ENCODE measurements at regions not wholly inside any gene's neighbourhood (a gene's known extent, or its start where the extent isn't known, plus 50 kb on each side); places are given as distances from the start of the nearest gene placed in this dataset.
A peak's percentile ranks its signal among the peaks of the same experiment; 100 is the strongest.
"Not testable (repeated sequence)": the region's sequence is repeated elsewhere in the genome, so short reads cannot be mapped to it uniquely, and the experiment has no call there.

DNA sequence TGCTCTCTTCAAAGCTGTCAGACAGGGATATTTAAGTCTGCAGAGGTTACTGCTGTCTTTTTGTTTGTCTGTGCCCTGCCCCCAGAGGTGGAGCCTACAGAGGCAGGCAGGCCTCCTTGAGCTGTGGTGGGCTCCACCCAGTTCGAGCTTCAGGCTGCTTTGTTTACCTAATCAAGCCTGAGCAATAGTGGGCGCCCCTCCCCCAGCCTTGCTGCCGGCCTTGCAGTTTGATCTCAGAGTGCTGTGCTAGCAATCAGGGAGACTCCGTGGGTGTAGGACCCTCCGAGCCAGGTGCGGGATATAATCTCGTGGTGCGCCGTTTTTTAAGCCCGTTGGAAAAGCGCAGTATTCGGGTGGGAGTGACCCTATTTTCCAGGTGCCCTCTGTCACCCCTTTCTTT, 217.3 kb upstream of the PLPP4 start:
- not testable (repeated sequence) for H3K27me3 ChIP-seq (ENCODE audit: control insufficient read depth in 3 of 3, insufficient read depth in 3 of 3, low read length in 3 of 3); DNase-seq; H3K4me1 ChIP-seq (ENCODE audit: control insufficient read depth in 3 of 3, insufficient read depth in 2 of 3, low read depth in 1 of 3, low read length in 2 of 3); H3K27ac ChIP-seq (ENCODE audit: low read depth in 1 of 3, low read length in 2 of 3); H3K9me3 ChIP-seq (ENCODE audit: control insufficient read depth in 2 of 2, insufficient read depth in 1 of 2, low read depth in 1 of 2, low read length in 1 of 2); H3K4me3 ChIP-seq (ENCODE audit: low read depth in 1 of 3, low read length in 3 of 3); H3K36me3 ChIP-seq (ENCODE audit: control insufficient read depth in 3 of 3, insufficient read depth in 2 of 3, low read depth in 1 of 3, low read length in 3 of 3); FAIRE-seq
- WGBS, 3 donors = 55 to 61% (median 60%) methylated on average over 9 to 12 of the region's 12 CpGs

DNA sequence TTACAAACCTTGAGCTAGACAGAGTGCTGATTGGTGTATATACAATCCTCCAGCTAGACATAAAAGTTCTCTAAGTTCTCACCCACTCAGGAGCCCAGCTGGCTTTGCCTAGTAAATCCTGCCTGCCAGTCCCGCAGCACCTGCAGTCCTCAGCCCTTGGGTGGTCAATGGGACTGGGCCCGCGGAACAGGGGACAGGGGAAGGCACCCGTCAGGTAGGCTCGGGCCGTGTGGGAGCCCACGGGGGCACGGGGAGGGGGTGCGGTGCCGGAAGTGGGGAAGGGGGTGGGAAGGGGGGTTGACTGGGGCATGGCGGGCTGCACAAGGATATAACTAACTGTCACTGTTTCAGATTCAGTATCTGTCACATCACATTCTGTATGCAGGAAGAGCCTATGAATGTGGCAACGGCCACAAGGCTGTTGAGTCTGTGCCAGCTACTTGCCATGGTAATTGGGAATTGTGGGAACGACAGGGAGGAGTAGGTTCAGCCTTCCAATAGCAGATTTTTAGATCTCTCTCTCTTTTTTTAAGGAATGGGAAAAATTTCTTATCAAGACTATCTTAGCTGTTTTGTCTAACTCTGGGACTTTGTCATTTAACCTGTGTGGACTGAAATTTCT, 205.1 kb upstream of the PLPP4 start:
- FAIRE-seq = no peak
- H3K4me3 ChIP-seq (ENCODE audit: low read depth in 1 of 3, low read length in 3 of 3) = no peak overlapping the region
- no peaks in the 10 kb centered on the region for H3K9me3 ChIP-seq (ENCODE audit: control insufficient read depth in 2 of 2, insufficient read depth in 1 of 2, low read depth in 1 of 2, low read length in 1 of 2)
- no peak overlapping the region for H3K27ac ChIP-seq (ENCODE audit: low read depth in 1 of 3, low read length in 2 of 3)
- no peaks in the 10 kb centered on the region for H3K4me1 ChIP-seq (ENCODE audit: control insufficient read depth in 3 of 3, insufficient read depth in 2 of 3, low read depth in 1 of 3, low read length in 2 of 3)
- no peaks in the 10 kb centered on the region for H3K27me3 ChIP-seq (ENCODE audit: control insufficient read depth in 3 of 3, insufficient read depth in 3 of 3, low read length in 3 of 3)
- no peak for DNase-seq
- WGBS, 3 donors = 79 to 83% (median 80%) methylated on average over 13 of the region's 13 CpGs
- no peaks in the 10 kb centered on the region for H3K36me3 ChIP-seq (ENCODE audit: control insufficient read depth in 3 of 3, insufficient read depth in 2 of 3, low read depth in 1 of 3, low read length in 3 of 3)

DNA sequence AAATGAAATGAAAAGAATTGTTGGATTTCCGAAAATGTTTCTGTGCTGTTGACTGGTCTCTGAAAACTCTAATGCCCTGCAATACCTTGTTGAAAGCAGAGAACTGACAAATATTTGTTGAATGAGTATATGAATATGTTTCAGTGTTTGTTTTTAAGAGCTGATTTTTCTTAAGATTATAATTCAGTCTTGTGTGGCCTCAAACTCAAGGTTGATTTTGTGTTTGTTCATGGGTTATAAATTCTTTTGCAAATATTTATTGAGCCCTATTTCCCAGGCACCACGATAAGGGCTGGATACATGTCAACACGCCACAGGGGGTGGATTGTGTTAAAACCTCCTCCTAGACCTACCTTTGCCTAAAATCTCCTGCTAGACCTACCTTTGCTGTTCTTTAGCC, 203.9 kb upstream of the PLPP4 start:
- H3K27me3 ChIP-seq (ENCODE audit: control insufficient read depth in 3 of 3, insufficient read depth in 3 of 3, low read length in 3 of 3) = no peaks in the 10 kb centered on the region
- no peaks in the 10 kb centered on the region for H3K9me3 ChIP-seq (ENCODE audit: control insufficient read depth in 2 of 2, insufficient read depth in 1 of 2, low read depth in 1 of 2, low read length in 1 of 2)
- no peak overlapping the region for H3K4me3 ChIP-seq (ENCODE audit: low read depth in 1 of 3, low read length in 3 of 3)
- H3K36me3 ChIP-seq (ENCODE audit: control insufficient read depth in 3 of 3, insufficient read depth in 2 of 3, low read depth in 1 of 3, low read length in 3 of 3) = no peaks in the 10 kb centered on the region
- peak in 1 of 2 donors; percentile 16 for DNase-seq
- H3K4me1 ChIP-seq (ENCODE audit: control insufficient read depth in 3 of 3, insufficient read depth in 2 of 3, low read depth in 1 of 3, low read length in 2 of 3) = no peaks in the 10 kb centered on the region
- no peak for FAIRE-seq
- H3K27ac ChIP-seq (ENCODE audit: low read depth in 1 of 3, low read length in 2 of 3) = no peak overlapping the region
- WGBS, 3 donors = 15 to 60% (median 22%) methylated on average over 3 of the region's 3 CpGs

DNA sequence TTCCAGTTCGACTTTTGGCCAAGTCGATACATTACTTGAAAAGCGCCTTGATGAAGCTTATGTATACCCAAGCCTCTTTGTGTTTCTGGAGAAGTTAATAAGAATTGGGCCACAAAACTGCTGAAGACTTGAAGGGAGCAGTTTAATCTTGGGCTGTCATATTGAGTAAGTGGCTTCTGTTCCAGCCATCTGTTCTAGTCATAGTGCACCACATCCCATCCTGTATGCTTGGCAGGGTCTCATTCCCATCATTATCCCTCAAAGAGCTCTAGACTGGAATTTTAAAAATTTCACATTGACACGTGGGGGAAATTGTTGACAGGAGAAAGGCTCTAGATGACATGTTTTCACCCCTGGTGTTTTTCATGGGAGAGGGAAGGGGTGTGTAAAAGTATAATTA, 196.6 kb upstream of the PLPP4 start:
- FAIRE-seq (no peak), DNase-seq (no peak)
- H3K27ac ChIP-seq (ENCODE audit: low read depth in 1 of 3, low read length in 2 of 3) = no peak overlapping the region
- H3K27me3 ChIP-seq (ENCODE audit: control insufficient read depth in 3 of 3, insufficient read depth in 3 of 3, low read length in 3 of 3) = peaks cover 0 to 7% (median 0%) of the 10 kb centered on the region in 3 donors
- no peaks in the 10 kb centered on the region for H3K36me3 ChIP-seq (ENCODE audit: control insufficient read depth in 3 of 3, insufficient read depth in 2 of 3, low read depth in 1 of 3, low read length in 3 of 3)
- no peak overlapping the region for H3K4me3 ChIP-seq (ENCODE audit: low read depth in 1 of 3, low read length in 3 of 3)
- 77 to 80% (median 79%) methylated on average over 4 of the region's 4 CpGs for WGBS, 3 donors
- no peaks in the 10 kb centered on the region for H3K9me3 ChIP-seq (ENCODE audit: control insufficient read depth in 2 of 2, insufficient read depth in 1 of 2, low read depth in 1 of 2, low read length in 1 of 2)
- no peaks in the 10 kb centered on the region for H3K4me1 ChIP-seq (ENCODE audit: control insufficient read depth in 3 of 3, insufficient read depth in 2 of 3, low read depth in 1 of 3, low read length in 2 of 3)

DNA sequence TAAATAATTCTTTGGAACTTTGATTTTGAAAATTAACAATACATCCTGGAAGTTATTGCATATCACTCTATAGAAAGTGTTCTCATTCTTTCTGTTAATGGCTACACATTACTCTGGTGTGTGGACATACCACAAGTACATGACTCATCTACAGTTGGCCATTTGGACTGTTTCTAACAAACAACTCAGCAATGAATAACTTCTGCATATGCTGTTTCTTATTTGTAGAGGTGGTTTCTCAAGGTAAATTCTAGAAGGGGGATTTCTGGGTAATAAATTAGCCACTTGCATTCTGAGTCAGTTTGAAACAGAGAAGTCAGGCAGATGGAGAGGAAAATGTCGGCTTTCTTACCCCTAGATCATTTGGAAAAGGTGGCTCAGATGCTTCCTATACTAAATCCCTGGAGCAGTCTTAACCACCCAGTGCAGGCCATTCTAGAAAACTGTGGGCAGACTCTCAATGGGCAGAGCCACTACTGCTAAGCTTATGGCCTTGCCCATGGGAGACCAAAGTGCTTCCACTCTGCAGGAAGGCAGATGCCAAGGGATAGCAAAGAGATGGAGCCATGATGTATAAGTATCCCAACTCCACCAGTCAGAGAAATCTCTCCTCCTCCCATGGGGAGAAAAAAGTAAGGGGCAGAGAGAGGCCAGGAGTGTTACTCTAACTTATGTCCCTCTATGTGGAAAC, 194.0 kb upstream of the PLPP4 start:
- Histone ChIP-seq H3K4me1 (ENCODE audit: control insufficient read depth in 3 of 3, insufficient read depth in 2 of 3, low read depth in 1 of 3, low read length in 2 of 3) (no peaks in the 10 kb centered on the region), H3K27ac (ENCODE audit: low read depth in 1 of 3, low read length in 2 of 3) (no peak overlapping the region), H3K27me3 (ENCODE audit: control insufficient read depth in 3 of 3, insufficient read depth in 3 of 3, low read length in 3 of 3) (peaks cover 0 to 7% (median 0%) of the 10 kb centered on the region in 3 donors), H3K4me3 (ENCODE audit: low read depth in 1 of 3, low read length in 3 of 3) (no peak overlapping the region), H3K9me3 (ENCODE audit: control insufficient read depth in 2 of 2, insufficient read depth in 1 of 2, low read depth in 1 of 2, low read length in 1 of 2) (no peaks in the 10 kb centered on the region), H3K36me3 (ENCODE audit: control insufficient read depth in 3 of 3, insufficient read depth in 2 of 3, low read depth in 1 of 3, low read length in 3 of 3) (no peaks in the 10 kb centered on the region)
- 78 to 96% (median 83%) methylated on average over 1 of the region's 1 CpG for WGBS, 3 donors
- FAIRE-seq = no peak
- DNase-seq = no peak

DNA sequence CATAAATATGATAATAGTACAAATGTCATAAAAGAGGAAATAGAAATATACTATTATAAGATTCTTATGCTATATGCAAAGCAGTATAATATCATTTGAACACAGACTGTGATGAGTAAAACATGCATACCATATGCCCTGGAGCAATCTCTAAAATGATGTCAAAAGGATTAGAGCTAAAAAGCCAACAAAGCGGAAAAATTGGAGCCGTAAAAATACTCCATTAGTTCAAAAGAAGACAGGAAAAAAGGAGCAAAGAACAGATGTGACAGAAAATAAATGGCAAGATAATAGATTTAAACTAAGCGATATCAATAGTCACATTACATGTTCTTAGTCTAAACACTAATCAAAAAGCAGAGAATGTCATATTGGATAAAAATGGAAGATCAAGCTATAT, 191.0 kb upstream of the PLPP4 start:
- DNase-seq (no peak), FAIRE-seq (no peak)
- H3K27me3 ChIP-seq (ENCODE audit: control insufficient read depth in 3 of 3, insufficient read depth in 3 of 3, low read length in 3 of 3) = peaks cover 0 to 7% (median 0%) of the 10 kb centered on the region in 3 donors
- 90 to 97% (median 94%) methylated on average over 3 of the region's 3 CpGs for WGBS, 3 donors
- H3K4me3 ChIP-seq (ENCODE audit: low read depth in 1 of 3, low read length in 3 of 3) = no peak overlapping the region
- no peaks in the 10 kb centered on the region for H3K36me3 ChIP-seq (ENCODE audit: control insufficient read depth in 3 of 3, insufficient read depth in 2 of 3, low read depth in 1 of 3, low read length in 3 of 3)
- no peaks in the 10 kb centered on the region for H3K4me1 ChIP-seq (ENCODE audit: control insufficient read depth in 3 of 3, insufficient read depth in 2 of 3, low read depth in 1 of 3, low read length in 2 of 3)
- H3K27ac ChIP-seq (ENCODE audit: low read depth in 1 of 3, low read length in 2 of 3) = no peak overlapping the region
- no peaks in the 10 kb centered on the region for H3K9me3 ChIP-seq (ENCODE audit: control insufficient read depth in 2 of 2, insufficient read depth in 1 of 2, low read depth in 1 of 2, low read length in 1 of 2)

DNA sequence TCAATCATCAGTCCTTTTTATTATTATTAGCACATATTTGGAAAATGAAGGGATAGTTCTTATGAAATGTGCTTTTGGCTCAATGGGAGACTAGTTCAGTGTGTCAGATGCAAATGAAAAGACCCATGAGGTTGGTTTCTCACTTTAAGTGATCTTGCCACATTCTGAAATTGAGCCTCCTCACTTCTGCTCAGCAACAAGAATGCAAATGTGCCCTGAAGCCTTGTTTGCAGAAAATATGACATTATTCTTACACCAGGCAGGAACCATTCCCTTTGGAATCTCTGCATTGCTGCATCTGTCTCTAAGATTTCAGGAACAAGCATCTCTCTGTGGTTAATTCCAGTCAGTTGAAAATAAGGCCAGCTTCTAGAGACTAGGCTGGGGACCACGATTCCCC, 186.1 kb upstream of the PLPP4 start:
- Histone ChIP-seq H3K4me3 (ENCODE audit: low read depth in 1 of 3, low read length in 3 of 3) (no peak overlapping the region), H3K27me3 (ENCODE audit: control insufficient read depth in 3 of 3, insufficient read depth in 3 of 3, low read length in 3 of 3) (no peaks in the 10 kb centered on the region), H3K9me3 (ENCODE audit: control insufficient read depth in 2 of 2, insufficient read depth in 1 of 2, low read depth in 1 of 2, low read length in 1 of 2) (no peaks in the 10 kb centered on the region), H3K4me1 (ENCODE audit: control insufficient read depth in 3 of 3, insufficient read depth in 2 of 3, low read depth in 1 of 3, low read length in 2 of 3) (no peaks in the 10 kb centered on the region), H3K27ac (ENCODE audit: low read depth in 1 of 3, low read length in 2 of 3) (no peak overlapping the region), H3K36me3 (ENCODE audit: control insufficient read depth in 3 of 3, insufficient read depth in 2 of 3, low read depth in 1 of 3, low read length in 3 of 3) (no peaks in the 10 kb centered on the region)
- DNase-seq (no peak), FAIRE-seq (no peak)
- 36 to 63% (median 43%) methylated on average over 1 of the region's 1 CpG for WGBS, 3 donors

DNA sequence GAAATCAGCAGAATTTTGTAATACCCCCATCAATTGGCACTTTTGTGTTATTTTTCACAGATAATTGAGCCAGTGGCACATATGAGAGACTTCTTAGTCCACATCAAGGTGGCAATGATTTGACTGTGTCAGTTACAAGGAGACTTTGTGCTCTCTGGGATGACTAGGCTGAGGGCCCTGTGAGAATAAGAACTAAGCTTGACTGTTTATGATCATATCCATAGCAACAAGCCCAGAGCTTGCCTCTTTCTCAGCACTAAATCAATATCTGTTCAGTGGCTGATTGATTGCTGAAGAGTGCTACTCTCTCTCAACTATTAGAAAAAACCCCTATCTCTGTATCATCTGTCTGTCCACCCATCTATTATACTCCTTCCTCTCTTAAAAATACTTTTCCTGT, 185.3 kb upstream of the PLPP4 start:
- H3K27me3 ChIP-seq (ENCODE audit: control insufficient read depth in 3 of 3, insufficient read depth in 3 of 3, low read length in 3 of 3) = no peaks in the 10 kb centered on the region
- FAIRE-seq = no peak
- H3K27ac ChIP-seq (ENCODE audit: low read depth in 1 of 3, low read length in 2 of 3) = no peak overlapping the region
- H3K4me3 ChIP-seq (ENCODE audit: low read depth in 1 of 3, low read length in 3 of 3) = no peak overlapping the region
- no peaks in the 10 kb centered on the region for H3K36me3 ChIP-seq (ENCODE audit: control insufficient read depth in 3 of 3, insufficient read depth in 2 of 3, low read depth in 1 of 3, low read length in 3 of 3)
- no peaks in the 10 kb centered on the region for H3K4me1 ChIP-seq (ENCODE audit: control insufficient read depth in 3 of 3, insufficient read depth in 2 of 3, low read depth in 1 of 3, low read length in 2 of 3)
- DNase-seq = peak in 1 of 2 donors; percentile 3
- no peaks in the 10 kb centered on the region for H3K9me3 ChIP-seq (ENCODE audit: control insufficient read depth in 2 of 2, insufficient read depth in 1 of 2, low read depth in 1 of 2, low read length in 1 of 2)

DNA sequence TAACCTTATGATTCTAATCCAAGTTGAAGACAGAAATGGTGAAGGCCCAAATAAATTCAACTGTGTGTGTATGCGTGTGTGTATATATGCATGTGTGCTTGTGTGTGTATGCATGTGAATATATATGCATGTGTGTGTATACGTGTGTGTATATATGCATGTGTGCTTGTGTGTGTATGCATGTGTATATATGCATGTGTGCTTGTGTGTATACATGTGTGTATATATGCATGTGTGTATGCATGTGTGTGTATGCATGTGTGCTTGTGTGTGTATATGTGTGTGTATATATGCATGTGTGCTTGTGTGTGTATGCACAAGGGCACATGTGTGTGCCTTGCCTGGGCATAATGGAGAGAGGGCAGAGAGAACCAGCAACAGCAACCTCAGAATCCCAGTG, 184.7 kb upstream of the PLPP4 start:
- H3K4me3 ChIP-seq (ENCODE audit: low read depth in 1 of 3, low read length in 3 of 3) = no peak overlapping the region
- FAIRE-seq (no peak), DNase-seq (no peak)
- H3K9me3 ChIP-seq (ENCODE audit: control insufficient read depth in 2 of 2, insufficient read depth in 1 of 2, low read depth in 1 of 2, low read length in 1 of 2) = no peaks in the 10 kb centered on the region
- H3K27ac ChIP-seq (ENCODE audit: low read depth in 1 of 3, low read length in 2 of 3) = no peak overlapping the region
- no peaks in the 10 kb centered on the region for H3K36me3 ChIP-seq (ENCODE audit: control insufficient read depth in 3 of 3, insufficient read depth in 2 of 3, low read depth in 1 of 3, low read length in 3 of 3)
- H3K4me1 ChIP-seq (ENCODE audit: control insufficient read depth in 3 of 3, insufficient read depth in 2 of 3, low read depth in 1 of 3, low read length in 2 of 3) = no peaks in the 10 kb centered on the region
- no peaks in the 10 kb centered on the region for H3K27me3 ChIP-seq (ENCODE audit: control insufficient read depth in 3 of 3, insufficient read depth in 3 of 3, low read length in 3 of 3)
- 92 to 98% (median 94%) methylated on average over 2 of the region's 2 CpGs for WGBS, 3 donors
